K562 (cell line): ENCODE measurements at regions not wholly inside any gene's neighbourhood (a gene's known extent, or its start where the extent isn't known, plus 50 kb on each side); places are given as distances from the start of the nearest gene placed in this dataset.

Experiments used
- ATF1 ChIP-seq, 2 experiments: fragments of 450-650 bp in 1 of 2; IDR thresholded peaks; 2 replicates each; pipeline ENCODE4 v1.6.1; 2016; ENCODE audit warnings: missing compliant biosample characterization in 1 of 2, missing genetic modification characterization in 1 of 2
- RAD51 ChIP-seq: fragments of 450-650 bp; IDR thresholded peaks from 2 replicates; pipeline ENCODE4 v1.7.1; 2016; ENCODE audit warnings: low read depth, mild to moderate bottlenecking, borderline replicate concordance
- TF ChIP-seq, protein P1 (sequence below): fragments of 450-650 bp; IDR thresholded peaks from 2 replicates; pipeline ENCODE4 v1.6.1; 2016; ENCODE audit warnings: mild to moderate bottlenecking, moderate library complexity
- TF ChIP-seq, protein P2 (sequence below): fragments of 450-650 bp; IDR thresholded peaks from 2 replicates; pipeline ENCODE4 v1.6.1; 2018; ENCODE audit not compliant: partially characterized antibody
- TF ChIP-seq, protein P3 (sequence below), 2 experiments: IDR thresholded peaks; 2 replicates each; pipeline ENCODE4 v1.6.1; 2012; ENCODE audit warnings: improper control_type of control experiment in 2 of 2, low read depth in 2 of 2, low read length in 2 of 2, borderline replicate concordance in 1 of 2

DNA sequence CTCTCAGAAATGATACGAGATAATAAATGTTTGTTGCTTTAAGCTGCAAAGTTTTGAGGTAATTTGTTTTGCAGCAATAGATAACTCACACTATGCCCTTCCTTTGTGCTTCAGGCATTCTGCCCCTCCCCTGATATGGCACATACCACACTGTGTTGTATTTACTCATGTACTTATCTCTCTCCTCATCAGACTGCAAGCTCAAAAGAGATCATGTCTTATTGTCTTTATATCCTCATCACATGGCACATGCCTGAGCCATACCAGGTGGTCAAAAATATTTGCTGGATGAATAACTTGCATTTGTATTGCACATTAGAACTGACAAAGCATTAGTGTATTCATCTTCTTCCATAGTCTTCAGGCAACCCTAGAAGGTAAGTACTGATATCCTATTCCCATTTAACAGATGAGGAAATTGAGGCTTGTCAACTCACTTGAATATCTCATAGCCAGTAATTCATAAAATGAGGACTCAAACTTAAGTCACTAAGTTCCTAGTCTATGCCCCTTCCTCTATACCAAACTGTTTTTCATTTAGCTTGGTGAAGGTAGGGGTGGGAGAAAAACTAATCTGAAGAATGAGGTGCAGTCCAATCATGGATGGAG lies 83.9 kb upstream of the EED start (continued):
- TF ChIP-seq, protein P1, sequence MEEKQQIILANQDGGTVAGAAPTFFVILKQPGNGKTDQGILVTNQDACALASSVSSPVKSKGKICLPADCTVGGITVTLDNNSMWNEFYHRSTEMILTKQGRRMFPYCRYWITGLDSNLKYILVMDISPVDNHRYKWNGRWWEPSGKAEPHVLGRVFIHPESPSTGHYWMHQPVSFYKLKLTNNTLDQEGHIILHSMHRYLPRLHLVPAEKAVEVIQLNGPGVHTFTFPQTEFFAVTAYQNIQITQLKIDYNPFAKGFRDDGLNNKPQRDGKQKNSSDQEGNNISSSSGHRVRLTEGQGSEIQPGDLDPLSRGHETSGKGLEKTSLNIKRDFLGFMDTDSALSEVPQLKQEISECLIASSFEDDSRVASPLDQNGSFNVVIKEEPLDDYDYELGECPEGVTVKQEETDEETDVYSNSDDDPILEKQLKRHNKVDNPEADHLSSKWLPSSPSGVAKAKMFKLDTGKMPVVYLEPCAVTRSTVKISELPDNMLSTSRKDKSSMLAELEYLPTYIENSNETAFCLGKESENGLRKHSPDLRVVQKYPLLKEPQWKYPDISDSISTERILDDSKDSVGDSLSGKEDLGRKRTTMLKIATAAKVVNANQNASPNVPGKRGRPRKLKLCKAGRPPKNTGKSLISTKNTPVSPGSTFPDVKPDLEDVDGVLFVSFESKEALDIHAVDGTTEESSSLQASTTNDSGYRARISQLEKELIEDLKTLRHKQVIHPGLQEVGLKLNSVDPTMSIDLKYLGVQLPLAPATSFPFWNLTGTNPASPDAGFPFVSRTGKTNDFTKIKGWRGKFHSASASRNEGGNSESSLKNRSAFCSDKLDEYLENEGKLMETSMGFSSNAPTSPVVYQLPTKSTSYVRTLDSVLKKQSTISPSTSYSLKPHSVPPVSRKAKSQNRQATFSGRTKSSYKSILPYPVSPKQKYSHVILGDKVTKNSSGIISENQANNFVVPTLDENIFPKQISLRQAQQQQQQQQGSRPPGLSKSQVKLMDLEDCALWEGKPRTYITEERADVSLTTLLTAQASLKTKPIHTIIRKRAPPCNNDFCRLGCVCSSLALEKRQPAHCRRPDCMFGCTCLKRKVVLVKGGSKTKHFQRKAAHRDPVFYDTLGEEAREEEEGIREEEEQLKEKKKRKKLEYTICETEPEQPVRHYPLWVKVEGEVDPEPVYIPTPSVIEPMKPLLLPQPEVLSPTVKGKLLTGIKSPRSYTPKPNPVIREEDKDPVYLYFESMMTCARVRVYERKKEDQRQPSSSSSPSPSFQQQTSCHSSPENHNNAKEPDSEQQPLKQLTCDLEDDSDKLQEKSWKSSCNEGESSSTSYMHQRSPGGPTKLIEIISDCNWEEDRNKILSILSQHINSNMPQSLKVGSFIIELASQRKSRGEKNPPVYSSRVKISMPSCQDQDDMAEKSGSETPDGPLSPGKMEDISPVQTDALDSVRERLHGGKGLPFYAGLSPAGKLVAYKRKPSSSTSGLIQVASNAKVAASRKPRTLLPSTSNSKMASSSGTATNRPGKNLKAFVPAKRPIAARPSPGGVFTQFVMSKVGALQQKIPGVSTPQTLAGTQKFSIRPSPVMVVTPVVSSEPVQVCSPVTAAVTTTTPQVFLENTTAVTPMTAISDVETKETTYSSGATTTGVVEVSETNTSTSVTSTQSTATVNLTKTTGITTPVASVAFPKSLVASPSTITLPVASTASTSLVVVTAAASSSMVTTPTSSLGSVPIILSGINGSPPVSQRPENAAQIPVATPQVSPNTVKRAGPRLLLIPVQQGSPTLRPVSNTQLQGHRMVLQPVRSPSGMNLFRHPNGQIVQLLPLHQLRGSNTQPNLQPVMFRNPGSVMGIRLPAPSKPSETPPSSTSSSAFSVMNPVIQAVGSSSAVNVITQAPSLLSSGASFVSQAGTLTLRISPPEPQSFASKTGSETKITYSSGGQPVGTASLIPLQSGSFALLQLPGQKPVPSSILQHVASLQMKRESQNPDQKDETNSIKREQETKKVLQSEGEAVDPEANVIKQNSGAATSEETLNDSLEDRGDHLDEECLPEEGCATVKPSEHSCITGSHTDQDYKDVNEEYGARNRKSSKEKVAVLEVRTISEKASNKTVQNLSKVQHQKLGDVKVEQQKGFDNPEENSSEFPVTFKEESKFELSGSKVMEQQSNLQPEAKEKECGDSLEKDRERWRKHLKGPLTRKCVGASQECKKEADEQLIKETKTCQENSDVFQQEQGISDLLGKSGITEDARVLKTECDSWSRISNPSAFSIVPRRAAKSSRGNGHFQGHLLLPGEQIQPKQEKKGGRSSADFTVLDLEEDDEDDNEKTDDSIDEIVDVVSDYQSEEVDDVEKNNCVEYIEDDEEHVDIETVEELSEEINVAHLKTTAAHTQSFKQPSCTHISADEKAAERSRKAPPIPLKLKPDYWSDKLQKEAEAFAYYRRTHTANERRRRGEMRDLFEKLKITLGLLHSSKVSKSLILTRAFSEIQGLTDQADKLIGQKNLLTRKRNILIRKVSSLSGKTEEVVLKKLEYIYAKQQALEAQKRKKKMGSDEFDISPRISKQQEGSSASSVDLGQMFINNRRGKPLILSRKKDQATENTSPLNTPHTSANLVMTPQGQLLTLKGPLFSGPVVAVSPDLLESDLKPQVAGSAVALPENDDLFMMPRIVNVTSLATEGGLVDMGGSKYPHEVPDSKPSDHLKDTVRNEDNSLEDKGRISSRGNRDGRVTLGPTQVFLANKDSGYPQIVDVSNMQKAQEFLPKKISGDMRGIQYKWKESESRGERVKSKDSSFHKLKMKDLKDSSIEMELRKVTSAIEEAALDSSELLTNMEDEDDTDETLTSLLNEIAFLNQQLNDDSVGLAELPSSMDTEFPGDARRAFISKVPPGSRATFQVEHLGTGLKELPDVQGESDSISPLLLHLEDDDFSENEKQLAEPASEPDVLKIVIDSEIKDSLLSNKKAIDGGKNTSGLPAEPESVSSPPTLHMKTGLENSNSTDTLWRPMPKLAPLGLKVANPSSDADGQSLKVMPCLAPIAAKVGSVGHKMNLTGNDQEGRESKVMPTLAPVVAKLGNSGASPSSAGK = 0 out of 2 replicates have a peak, but pooled peaks have one; percentile 16
- TF ChIP-seq, protein P2, sequence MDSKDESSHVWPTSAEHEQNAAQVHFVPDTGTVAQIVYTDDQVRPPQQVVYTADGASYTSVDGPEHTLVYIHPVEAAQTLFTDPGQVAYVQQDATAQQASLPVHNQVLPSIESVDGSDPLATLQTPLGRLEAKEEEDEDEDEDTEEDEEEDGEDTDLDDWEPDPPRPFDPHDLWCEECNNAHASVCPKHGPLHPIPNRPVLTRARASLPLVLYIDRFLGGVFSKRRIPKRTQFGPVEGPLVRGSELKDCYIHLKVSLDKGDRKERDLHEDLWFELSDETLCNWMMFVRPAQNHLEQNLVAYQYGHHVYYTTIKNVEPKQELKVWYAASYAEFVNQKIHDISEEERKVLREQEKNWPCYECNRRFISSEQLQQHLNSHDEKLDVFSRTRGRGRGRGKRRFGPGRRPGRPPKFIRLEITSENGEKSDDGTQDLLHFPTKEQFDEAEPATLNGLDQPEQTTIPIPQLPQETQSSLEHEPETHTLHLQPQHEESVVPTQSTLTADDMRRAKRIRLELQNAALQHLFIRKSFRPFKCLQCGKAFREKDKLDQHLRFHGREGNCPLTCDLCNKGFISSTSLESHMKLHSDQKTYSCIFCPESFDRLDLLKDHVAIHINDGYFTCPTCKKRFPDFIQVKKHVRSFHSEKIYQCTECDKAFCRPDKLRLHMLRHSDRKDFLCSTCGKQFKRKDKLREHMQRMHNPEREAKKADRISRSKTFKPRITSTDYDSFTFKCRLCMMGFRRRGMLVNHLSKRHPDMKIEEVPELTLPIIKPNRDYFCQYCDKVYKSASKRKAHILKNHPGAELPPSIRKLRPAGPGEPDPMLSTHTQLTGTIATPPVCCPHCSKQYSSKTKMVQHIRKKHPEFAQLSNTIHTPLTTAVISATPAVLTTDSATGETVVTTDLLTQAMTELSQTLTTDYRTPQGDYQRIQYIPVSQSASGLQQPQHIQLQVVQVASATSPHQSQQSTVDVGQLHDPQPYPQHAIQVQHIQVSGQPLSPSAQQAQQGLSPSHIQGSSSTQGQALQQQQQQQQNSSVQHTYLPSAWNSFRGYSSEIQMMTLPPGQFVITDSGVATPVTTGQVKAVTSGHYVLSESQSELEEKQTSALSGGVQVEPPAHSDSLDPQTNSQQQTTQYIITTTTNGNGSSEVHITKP = peak; percentile 33
- TF ChIP-seq, protein P3, sequence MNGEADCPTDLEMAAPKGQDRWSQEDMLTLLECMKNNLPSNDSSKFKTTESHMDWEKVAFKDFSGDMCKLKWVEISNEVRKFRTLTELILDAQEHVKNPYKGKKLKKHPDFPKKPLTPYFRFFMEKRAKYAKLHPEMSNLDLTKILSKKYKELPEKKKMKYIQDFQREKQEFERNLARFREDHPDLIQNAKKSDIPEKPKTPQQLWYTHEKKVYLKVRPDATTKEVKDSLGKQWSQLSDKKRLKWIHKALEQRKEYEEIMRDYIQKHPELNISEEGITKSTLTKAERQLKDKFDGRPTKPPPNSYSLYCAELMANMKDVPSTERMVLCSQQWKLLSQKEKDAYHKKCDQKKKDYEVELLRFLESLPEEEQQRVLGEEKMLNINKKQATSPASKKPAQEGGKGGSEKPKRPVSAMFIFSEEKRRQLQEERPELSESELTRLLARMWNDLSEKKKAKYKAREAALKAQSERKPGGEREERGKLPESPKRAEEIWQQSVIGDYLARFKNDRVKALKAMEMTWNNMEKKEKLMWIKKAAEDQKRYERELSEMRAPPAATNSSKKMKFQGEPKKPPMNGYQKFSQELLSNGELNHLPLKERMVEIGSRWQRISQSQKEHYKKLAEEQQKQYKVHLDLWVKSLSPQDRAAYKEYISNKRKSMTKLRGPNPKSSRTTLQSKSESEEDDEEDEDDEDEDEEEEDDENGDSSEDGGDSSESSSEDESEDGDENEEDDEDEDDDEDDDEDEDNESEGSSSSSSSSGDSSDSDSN (IDR thresholded peaks at IDR 0.05; ENCODE audit: borderline replicate concordance in 1 of 2, low read depth in 2 of 2, low read length in 2 of 2) = no peak
- TF ChIP-seq RAD51 = no peak
- TF ChIP-seq ATF1 (CRISPR knock-in tag; IDR thresholded peaks at IDR 0.05) = no peak
- TF ChIP-seq ATF1 (tag; IDR thresholded peaks at IDR 0.05) = no peak
